HCT116 (cell line): ENCODE measurements at regions not wholly inside any gene's neighbourhood (a gene's known extent, or its start where the extent isn't known, plus 50 kb on each side); places are given as distances from the start of the nearest gene placed in this dataset.
A peak's percentile ranks its signal among the peaks of the same experiment; 100 is the strongest.

Experiments used
- CEBPB ChIP-seq: IDR thresholded peaks from 2 replicates; pipeline ENCODE4 v1.6.1; 2012; ENCODE audit warnings: low read depth
- ELF1 ChIP-seq: IDR thresholded peaks from 2 replicates; pipeline ENCODE4 v1.6.1; 2012; ENCODE audit warnings: low read depth, borderline replicate concordance
- EZH2 ChIP-seq: fragments of 200-600 bp; sonication (generic); IDR thresholded peaks from 2 replicates; pipeline ENCODE4 v1.6.1; 2017; ENCODE audit warnings: antibody characterized with exemption, mixed run types
- EZH2phosphoT487 ChIP-seq: fragments of 200-600 bp; IDR thresholded peaks from 2 replicates; pipeline ENCODE4 v1.6.1; 2018; ENCODE audit warnings: antibody characterized with exemption, borderline replicate concordance
- FOSL1 ChIP-seq: IDR thresholded peaks from 2 replicates; pipeline ENCODE4 v1.6.1; 2012; ENCODE audit warnings: low read depth
- POLR2A ChIP-seq: IDR thresholded peaks from 2 replicates; pipeline ENCODE4 v1.7.0; 2011; ENCODE audit warnings: borderline replicate concordance; ENCODE audit not compliant: insufficient read depth, insufficient read length; ENCODE audit errors: extremely low read depth
- POLR2AphosphoS5 ChIP-seq: IDR thresholded peaks from 2 replicates; pipeline ENCODE4 v1.6.1; 2011; ENCODE audit warnings: mild to moderate bottlenecking, low read depth, low read length, moderate library complexity
- RAD21 ChIP-seq: IDR thresholded peaks from 2 replicates; pipeline ENCODE4 v1.6.1; 2012; ENCODE audit warnings: low read depth, mild to moderate bottlenecking
- SIN3A ChIP-seq: IDR thresholded peaks from 2 replicates; pipeline ENCODE4 v1.6.1; 2012; ENCODE audit warnings: low read depth
- ZNF274 ChIP-seq: fragments of 200-500 bp; sonication (Bioruptor generic); IDR thresholded peaks from 2 replicates; pipeline ENCODE4 v1.6.1; 2014; ENCODE audit warnings: mild to moderate bottlenecking, low read depth, low read length, inconsistent platforms
- TF ChIP-seq, protein P1 (sequence below), 3 experiments: fragments of 200-600 bp in 1 of 3; sonication (generic) in 1 of 3; IDR thresholded peaks in 2 of 3; conservative IDR thresholded peaks in 1 of 3; 2 replicates each; pipeline ENCODE4 v1.5.1; 2012 to 2017; ENCODE audit warnings: low read depth in 2 of 3, low read length in 2 of 3, antibody characterized with exemption in 1 of 3, borderline replicate concordance in 1 of 3, control low read depth in 1 of 3, mild to moderate bottlenecking in 1 of 3, mixed read lengths in 1 of 3, mixed run types in 1 of 3, moderate library complexity in 1 of 3; ENCODE audit not compliant: insufficient read depth in 1 of 3
- TF ChIP-seq, protein P2 (sequence below): IDR thresholded peaks from 2 replicates; pipeline ENCODE4 v1.6.1; 2012; ENCODE audit warnings: low read depth
- TF ChIP-seq, protein P3 (sequence below): IDR thresholded peaks from 2 replicates; pipeline ENCODE4 v1.6.1; 2012
- TF ChIP-seq, protein P4 (sequence below): IDR thresholded peaks from 2 replicates; pipeline ENCODE4 v1.6.1; 2012

DNA sequence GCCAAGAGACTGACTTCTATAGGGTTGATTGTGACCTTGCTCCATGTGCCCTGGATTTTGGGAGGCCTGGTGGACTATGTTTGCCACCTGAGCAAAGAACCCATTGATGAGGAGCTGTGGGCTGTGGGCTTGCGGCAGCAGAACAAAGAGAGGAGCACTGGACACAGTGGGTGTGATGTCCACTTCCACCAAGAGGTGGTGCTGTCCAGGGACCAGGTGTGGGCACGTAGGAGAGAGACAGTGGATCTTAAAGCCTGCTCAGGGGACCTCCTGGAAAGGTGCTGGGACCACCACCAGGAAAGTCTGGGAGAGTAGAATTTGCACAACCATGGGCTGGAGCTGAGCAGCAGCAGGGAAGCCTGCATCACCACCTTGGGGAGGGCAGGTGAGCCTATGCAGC lies 106.7 kb upstream of the ETS2 start:
- TF ChIP-seq, protein P1, sequence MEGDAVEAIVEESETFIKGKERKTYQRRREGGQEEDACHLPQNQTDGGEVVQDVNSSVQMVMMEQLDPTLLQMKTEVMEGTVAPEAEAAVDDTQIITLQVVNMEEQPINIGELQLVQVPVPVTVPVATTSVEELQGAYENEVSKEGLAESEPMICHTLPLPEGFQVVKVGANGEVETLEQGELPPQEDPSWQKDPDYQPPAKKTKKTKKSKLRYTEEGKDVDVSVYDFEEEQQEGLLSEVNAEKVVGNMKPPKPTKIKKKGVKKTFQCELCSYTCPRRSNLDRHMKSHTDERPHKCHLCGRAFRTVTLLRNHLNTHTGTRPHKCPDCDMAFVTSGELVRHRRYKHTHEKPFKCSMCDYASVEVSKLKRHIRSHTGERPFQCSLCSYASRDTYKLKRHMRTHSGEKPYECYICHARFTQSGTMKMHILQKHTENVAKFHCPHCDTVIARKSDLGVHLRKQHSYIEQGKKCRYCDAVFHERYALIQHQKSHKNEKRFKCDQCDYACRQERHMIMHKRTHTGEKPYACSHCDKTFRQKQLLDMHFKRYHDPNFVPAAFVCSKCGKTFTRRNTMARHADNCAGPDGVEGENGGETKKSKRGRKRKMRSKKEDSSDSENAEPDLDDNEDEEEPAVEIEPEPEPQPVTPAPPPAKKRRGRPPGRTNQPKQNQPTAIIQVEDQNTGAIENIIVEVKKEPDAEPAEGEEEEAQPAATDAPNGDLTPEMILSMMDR (IDR thresholded peaks at IDR 0.05 in 2 of 3, conservative IDR thresholded peaks at IDR 0.05 in 1 of 3; ENCODE audit: borderline replicate concordance in 1 of 3, insufficient read depth in 1 of 3, low read depth in 2 of 3, low read length in 2 of 3): peak in 2 of 3 experiments; percentile 45 to 61; a peak in 4 of 6 replicates
- TF ChIP-seq, protein P2, sequence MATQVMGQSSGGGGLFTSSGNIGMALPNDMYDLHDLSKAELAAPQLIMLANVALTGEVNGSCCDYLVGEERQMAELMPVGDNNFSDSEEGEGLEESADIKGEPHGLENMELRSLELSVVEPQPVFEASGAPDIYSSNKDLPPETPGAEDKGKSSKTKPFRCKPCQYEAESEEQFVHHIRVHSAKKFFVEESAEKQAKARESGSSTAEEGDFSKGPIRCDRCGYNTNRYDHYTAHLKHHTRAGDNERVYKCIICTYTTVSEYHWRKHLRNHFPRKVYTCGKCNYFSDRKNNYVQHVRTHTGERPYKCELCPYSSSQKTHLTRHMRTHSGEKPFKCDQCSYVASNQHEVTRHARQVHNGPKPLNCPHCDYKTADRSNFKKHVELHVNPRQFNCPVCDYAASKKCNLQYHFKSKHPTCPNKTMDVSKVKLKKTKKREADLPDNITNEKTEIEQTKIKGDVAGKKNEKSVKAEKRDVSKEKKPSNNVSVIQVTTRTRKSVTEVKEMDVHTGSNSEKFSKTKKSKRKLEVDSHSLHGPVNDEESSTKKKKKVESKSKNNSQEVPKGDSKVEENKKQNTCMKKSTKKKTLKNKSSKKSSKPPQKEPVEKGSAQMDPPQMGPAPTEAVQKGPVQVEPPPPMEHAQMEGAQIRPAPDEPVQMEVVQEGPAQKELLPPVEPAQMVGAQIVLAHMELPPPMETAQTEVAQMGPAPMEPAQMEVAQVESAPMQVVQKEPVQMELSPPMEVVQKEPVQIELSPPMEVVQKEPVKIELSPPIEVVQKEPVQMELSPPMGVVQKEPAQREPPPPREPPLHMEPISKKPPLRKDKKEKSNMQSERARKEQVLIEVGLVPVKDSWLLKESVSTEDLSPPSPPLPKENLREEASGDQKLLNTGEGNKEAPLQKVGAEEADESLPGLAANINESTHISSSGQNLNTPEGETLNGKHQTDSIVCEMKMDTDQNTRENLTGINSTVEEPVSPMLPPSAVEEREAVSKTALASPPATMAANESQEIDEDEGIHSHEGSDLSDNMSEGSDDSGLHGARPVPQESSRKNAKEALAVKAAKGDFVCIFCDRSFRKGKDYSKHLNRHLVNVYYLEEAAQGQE: no peak
- TF ChIP-seq ZNF274 (no peak), CEBPB (no peak), EZH2phosphoT487 (no peak), FOSL1 (no peak), RAD21 (no peak), POLR2AphosphoS5 (no peak), POLR2A (no peak), ELF1 (no peak), EZH2 (no peak), SIN3A (no peak)
- TF ChIP-seq, protein P3, sequence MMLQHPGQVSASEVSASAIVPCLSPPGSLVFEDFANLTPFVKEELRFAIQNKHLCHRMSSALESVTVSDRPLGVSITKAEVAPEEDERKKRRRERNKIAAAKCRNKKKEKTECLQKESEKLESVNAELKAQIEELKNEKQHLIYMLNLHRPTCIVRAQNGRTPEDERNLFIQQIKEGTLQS: no peak
- TF ChIP-seq, protein P4, sequence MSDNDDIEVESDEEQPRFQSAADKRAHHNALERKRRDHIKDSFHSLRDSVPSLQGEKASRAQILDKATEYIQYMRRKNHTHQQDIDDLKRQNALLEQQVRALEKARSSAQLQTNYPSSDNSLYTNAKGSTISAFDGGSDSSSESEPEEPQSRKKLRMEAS: no peak
